ENCODE measurements at regions not wholly inside any gene's neighbourhood (a gene's known extent, or its start where the extent isn't known, plus 50 kb on each side); places are given as distances from the start of the nearest gene placed in this dataset.

GRCh38 chr2:239509373-239510143, 108.7 kb upstream of the HDAC4 start:
- Histone ChIP-seq H2AFZ (ENCODE audit: insufficient read depth, low read depth, low read length, poor library complexity, severe bottlenecking) (no peak overlapping the region), H4K20me1 (ENCODE audit: insufficient read depth, low read length) (no peaks in the 10 kb centered on the region), H3K4me3 (replicated peaks in 1 of 3; ENCODE audit: low read depth in 2 of 3, low read length in 3 of 3) (no peak overlapping the region), H3K27me3 (ENCODE audit: control insufficient read depth in 2 of 2, insufficient read depth in 2 of 2, low read length in 2 of 2) (no peaks in the 10 kb centered on the region), H3K4me2 (replicated peaks; ENCODE audit: extremely low read depth, low read length, poor library complexity, severe bottlenecking) (no peak overlapping the region), H3K9ac (ENCODE audit: insufficient read depth, low read length, poor library complexity, severe bottlenecking) (no peak overlapping the region), H3K36me3 (replicated peaks in 1 of 2; ENCODE audit: control insufficient read depth in 1 of 2, insufficient read depth in 2 of 2, low read length in 2 of 2) (no peaks in the 10 kb centered on the region), H3K4me1 (ENCODE audit: control insufficient read depth in 1 of 2, insufficient read depth in 2 of 2, low read length in 2 of 2) (peaks cover 38 to 49% of the 10 kb centered on the region in 2 donors), H3K79me2 (ENCODE audit: insufficient read depth, low read length) (no peaks in the 10 kb centered on the region), H3K9me3 (replicated peaks in 1 of 2; ENCODE audit: control insufficient read depth in 1 of 2, insufficient read depth in 1 of 2, low read length in 2 of 2) (peaks cover 0 to 11% of the 10 kb centered on the region in 2 donors), H3K27ac (ENCODE audit: low read depth in 1 of 2, low read length in 2 of 2) (peak overlapping the region in 1 of 2 donors; percentile 0)
- TF ChIP-seq CTCF (IDR thresholded peaks at IDR 0.05) = no peak
- intact Hi-C loops (cut with micrococcal nuclease) = loop anchor here (10.0 kb wide), 2 partner anchors 95 to 285 kb away; no protein-coding TSS in a partner anchor
- Mint-ChIP-seq H3K9me3 (peaks cover 3 to 17% (median 13%) of the 10 kb centered on the region in 7 donors), H3K4me3 (peak overlapping the region in 1 of 2 donors; percentile 58), H3K36me3 (peaks cover 0 to 7% of the 10 kb centered on the region in 2 donors), H3K4me1 (peaks cover 40% of the 10 kb centered on the region), H3K27ac (peak overlapping the region in 2 of 7 donors; percentile 4 to 7), H3K27me3 (ENCODE audit: low read depth in 3 of 3) (peaks cover 2 to 5% (median 5%) of the 10 kb centered on the region in 3 donors)
- 93% methylated on average over 11 of the region's 19 CpGs for WGBS (ENCODE audit: insufficient coverage)
- DNase-seq = peak in 2 of 3 donors; percentile 49 to 60

- intact Hi-C loops (cut with micrococcal nuclease) = loop anchor here (10.0 kb wide), 2 partner anchors 97 to 283 kb away; no protein-coding TSS in a partner anchor
- no peaks in the 10 kb centered on the region for H3K27me3 ChIP-seq (ENCODE audit: control insufficient read depth in 2 of 2, insufficient read depth in 2 of 2, low read length in 2 of 2)
These were observed 107.4 kb upstream of the HDAC4 start for GRCh38 chr2:239508261-239508660.

More at GRCh38 chr2:239508261-239508660, 107.4 kb upstream of the HDAC4 start:
- Histone ChIP-seq H3K36me3 (replicated peaks in 1 of 2; ENCODE audit: control insufficient read depth in 1 of 2, insufficient read depth in 2 of 2, low read length in 2 of 2) (no peaks in the 10 kb centered on the region), H3K79me2 (ENCODE audit: insufficient read depth, low read length) (peaks cover 8% of the 10 kb centered on the region), H3K4me1 (ENCODE audit: control insufficient read depth in 1 of 2, insufficient read depth in 2 of 2, low read length in 2 of 2) (peaks cover 51 to 62% of the 10 kb centered on the region in 2 donors), H3K9me3 (replicated peaks in 1 of 2; ENCODE audit: control insufficient read depth in 1 of 2, insufficient read depth in 1 of 2, low read length in 2 of 2) (peaks cover 0 to 10% of the 10 kb centered on the region in 2 donors), H3K4me2 (replicated peaks; ENCODE audit: extremely low read depth, low read length, poor library complexity, severe bottlenecking) (no peak overlapping the region), H3K4me3 (replicated peaks in 1 of 3; ENCODE audit: low read depth in 2 of 3, low read length in 3 of 3) (no peak overlapping the region), H2AFZ (ENCODE audit: insufficient read depth, low read depth, low read length, poor library complexity, severe bottlenecking) (peak overlapping the region; percentile 46), H3K27ac (ENCODE audit: low read depth in 1 of 2, low read length in 2 of 2) (no peak overlapping the region), H4K20me1 (ENCODE audit: insufficient read depth, low read length) (no peaks in the 10 kb centered on the region), H3K9ac (ENCODE audit: insufficient read depth, low read length, poor library complexity, severe bottlenecking) (no peak overlapping the region)
- peaks cover 0 to 7% of the 10 kb centered on the region in 2 donors for H3K36me3 Mint-ChIP-seq
- peaks cover 1 to 16% (median 13%) of the 10 kb centered on the region in 7 donors for H3K9me3 Mint-ChIP-seq
- H3K4me1 Mint-ChIP-seq = peaks cover 53% of the 10 kb centered on the region
- no CpG with 5 or more reads among the region's 6 CpGs for WGBS (ENCODE audit: insufficient coverage)
- H3K27me3 Mint-ChIP-seq (ENCODE audit: low read depth in 3 of 3) = peaks cover 1 to 5% (median 2%) of the 10 kb centered on the region in 3 donors
- no peak for DNase-seq
- TF ChIP-seq CTCF (IDR thresholded peaks at IDR 0.05) = no peak
- H3K4me3 Mint-ChIP-seq = no peak overlapping the region
- H3K27ac Mint-ChIP-seq = no peak overlapping the region
